ENCODE measurements at regions not wholly inside any gene's neighbourhood (a gene's known extent, or its start where the extent isn't known, plus 50 kb on each side); places are given as distances from the start of the nearest gene placed in this dataset.

- Histone ChIP-seq H4K20me1 (ENCODE audit: control insufficient read depth, extremely low read depth, insufficient read depth, low read length) (no peaks in the 10 kb centered on the region), H3K27ac (ENCODE audit: control insufficient read depth, insufficient read depth, low read length) (no peak overlapping the region), H3K27me3 (ENCODE audit: control insufficient read depth, extremely low read depth, insufficient read depth, low read length) (no peaks in the 10 kb centered on the region), H3K9ac (ENCODE audit: control insufficient read depth, extremely low read depth, insufficient read depth, low read length) (no peak overlapping the region), H3K79me2 (ENCODE audit: control insufficient read depth, insufficient read depth, low read length) (no peaks in the 10 kb centered on the region), H3K36me3 (ENCODE audit: control insufficient read depth in 2 of 2, extremely low read depth in 1 of 2, insufficient read depth in 2 of 2, low read length in 2 of 2) (no peaks in the 10 kb centered on the region), H2AFZ (ENCODE audit: control insufficient read depth, low read length) (no peak overlapping the region), H3K4me2 (ENCODE audit: control insufficient read depth, extremely low read depth, insufficient read depth, low read depth, low read length) (no peak overlapping the region), H3K9me3 (ENCODE audit: control insufficient read depth, low read depth, low read length) (no peaks in the 10 kb centered on the region), H3K4me3 (ENCODE audit: control insufficient read depth in 2 of 3, extremely low read depth in 1 of 3, insufficient read depth in 2 of 3, low read depth in 1 of 3, low read length in 3 of 3) (no peak overlapping the region), H3K9me1 (ENCODE audit: control insufficient read depth, extremely low read depth, insufficient read depth, low read length) (no peaks in the 10 kb centered on the region), H3K4me1 (ENCODE audit: control insufficient read depth, extremely low read depth, insufficient read depth, low read length) (no peaks in the 10 kb centered on the region)
- dilution Hi-C loops (cut with MboI; ENCODE audit: extremely low pct_ligation_motif_present, low sequenced_read_pairs) = no loop called here
- TF ChIP-seq CTCF (optimal IDR thresholded peaks at IDR 0.05 in 1 of 3, IDR thresholded peaks at IDR 0.05 in 1 of 3, conservative IDR thresholded peaks at IDR 0.05 in 1 of 3; ENCODE audit: extremely low read depth in 1 of 3, insufficient read depth in 2 of 3, low read length in 3 of 3) (no peak), EZH2 (IDR thresholded peaks at IDR 0.05; ENCODE audit: low read length) (no peak)
- DNase-seq (ENCODE audit: low read depth, low spot score) = no peak
- no peak for FAIRE-seq
These were observed 342.5 kb downstream of the SLC16A7 start for GRCh38 chr12:59938190-59938962.

GRCh38 chr12:59940631-59941342, 345.0 kb downstream of the SLC16A7 start:
- Histone ChIP-seq H3K9me1 (ENCODE audit: control insufficient read depth, extremely low read depth, insufficient read depth, low read length) (no peaks in the 10 kb centered on the region), H3K27me3 (ENCODE audit: control insufficient read depth, extremely low read depth, insufficient read depth, low read length) (no peaks in the 10 kb centered on the region), H3K27ac (ENCODE audit: control insufficient read depth, insufficient read depth, low read length) (no peak overlapping the region), H3K9me3 (ENCODE audit: control insufficient read depth, low read depth, low read length) (no peaks in the 10 kb centered on the region), H2AFZ (ENCODE audit: control insufficient read depth, low read length) (no peak overlapping the region), H3K9ac (ENCODE audit: control insufficient read depth, extremely low read depth, insufficient read depth, low read length) (no peak overlapping the region), H3K36me3 (ENCODE audit: control insufficient read depth in 2 of 2, extremely low read depth in 1 of 2, insufficient read depth in 2 of 2, low read length in 2 of 2) (no peaks in the 10 kb centered on the region), H3K4me2 (ENCODE audit: control insufficient read depth, extremely low read depth, insufficient read depth, low read depth, low read length) (no peak overlapping the region), H4K20me1 (ENCODE audit: control insufficient read depth, extremely low read depth, insufficient read depth, low read length) (no peaks in the 10 kb centered on the region), H3K79me2 (ENCODE audit: control insufficient read depth, insufficient read depth, low read length) (no peaks in the 10 kb centered on the region), H3K4me1 (ENCODE audit: control insufficient read depth, extremely low read depth, insufficient read depth, low read length) (no peaks in the 10 kb centered on the region), H3K4me3 (ENCODE audit: control insufficient read depth in 2 of 3, extremely low read depth in 1 of 3, insufficient read depth in 2 of 3, low read depth in 1 of 3, low read length in 3 of 3) (no peak overlapping the region)
- TF ChIP-seq EZH2 (IDR thresholded peaks at IDR 0.05; ENCODE audit: low read length) (no peak), CTCF (optimal IDR thresholded peaks at IDR 0.05 in 1 of 3, IDR thresholded peaks at IDR 0.05 in 1 of 3, conservative IDR thresholded peaks at IDR 0.05 in 1 of 3; ENCODE audit: extremely low read depth in 1 of 3, insufficient read depth in 2 of 3, low read length in 3 of 3) (no peak)
- dilution Hi-C loops (cut with MboI; ENCODE audit: extremely low pct_ligation_motif_present, low sequenced_read_pairs) = no loop called here
- DNase-seq (ENCODE audit: low read depth, low spot score) (no peak), FAIRE-seq (no peak)
